Urinary bladder (tissue), 3 donors: ENCODE measurements at regions not wholly inside any gene's neighbourhood (a gene's known extent, or its start where the extent isn't known, plus 50 kb on each side); places are given as distances from the start of the nearest gene placed in this dataset.

Experiments
- DNase-seq: peaks from one replicate; pipeline ENCODE4 v3.0.0-alpha.2; 2015; ENCODE audit errors: extremely low spot score
- H3K27ac ChIP-seq: one replicate; pipeline ENCODE4 v1.5.1; 2013; ENCODE audit warnings: low read depth, mild to moderate bottlenecking, moderate library complexity
- H3K36me3 ChIP-seq: one replicate; pipeline ENCODE4 v1.6.1; 2013; ENCODE audit warnings: mild to moderate bottlenecking, moderate library complexity; ENCODE audit not compliant: insufficient read depth
- H3K4me1 ChIP-seq: one replicate; pipeline ENCODE4 v1.6.1; 2013; ENCODE audit warnings: mild to moderate bottlenecking, moderate library complexity; ENCODE audit not compliant: insufficient read depth
- H3K4me3 ChIP-seq: one replicate; pipeline ENCODE4 v1.5.1; 2013; ENCODE audit warnings: low read depth, low read length
- WGBS: extraction: QIAGEN DNeasy Blood & Tissue Kit; methylation state at CpG from one replicate; pipeline ENCODE4 v1.1.7; 2013; 5-methylcytosine and 5-hydroxymethylcytosine counted together
- donor health status: healthy with polysubstance abuse.
- donor health status: healthy.

DNA sequence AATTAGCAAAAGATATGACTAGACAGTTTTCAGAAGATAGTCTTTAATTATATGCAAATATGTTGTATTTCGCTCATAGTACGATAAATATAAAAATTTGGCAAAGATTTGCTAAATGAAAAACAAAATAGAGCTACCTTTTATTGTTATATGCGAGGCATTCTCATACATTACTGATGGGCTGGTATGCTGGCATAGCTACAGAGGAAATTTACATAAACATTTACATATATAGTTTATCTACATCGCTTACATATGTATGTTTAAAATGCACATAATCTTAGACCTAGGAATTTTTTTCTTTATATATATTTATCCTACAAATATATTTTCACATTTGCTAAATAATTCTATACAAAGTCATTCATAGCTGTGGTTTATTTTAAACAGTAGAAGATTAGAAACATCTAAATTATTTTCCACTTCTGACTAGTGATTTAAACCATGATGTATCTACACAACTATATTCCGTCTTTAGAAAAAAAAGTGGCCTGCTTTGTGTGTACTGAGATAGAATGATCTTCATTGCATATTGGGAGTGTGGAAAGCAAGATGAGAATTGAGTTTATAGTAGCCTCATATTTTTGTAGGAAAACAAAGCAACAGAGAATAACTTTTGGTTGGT is 1345.0 kb upstream of the SLC10A2 start:
- H3K4me1 ChIP-seq, result no peaks in the 10 kb centered on the region
- H3K36me3 ChIP-seq, result no peaks in the 10 kb centered on the region
- H3K4me3 ChIP-seq, result no peak overlapping the region
- WGBS, result 76% methylated on average over 5 of the region's 5 CpGs
- no peak overlapping the region for H3K27ac ChIP-seq
- no peak for DNase-seq

- Histone ChIP-seq H3K36me3 (no peaks in the 10 kb centered on the region), H3K27ac (no peak overlapping the region), H3K4me3 (no peak overlapping the region), H3K4me1 (no peaks in the 10 kb centered on the region)
- WGBS, result 46% methylated on average over 1 of the region's 1 CpG
- no peak for DNase-seq
These were observed 1342.5 kb upstream of the SLC10A2 start for GRCh38 chr13:104408733-104409132.

DNA sequence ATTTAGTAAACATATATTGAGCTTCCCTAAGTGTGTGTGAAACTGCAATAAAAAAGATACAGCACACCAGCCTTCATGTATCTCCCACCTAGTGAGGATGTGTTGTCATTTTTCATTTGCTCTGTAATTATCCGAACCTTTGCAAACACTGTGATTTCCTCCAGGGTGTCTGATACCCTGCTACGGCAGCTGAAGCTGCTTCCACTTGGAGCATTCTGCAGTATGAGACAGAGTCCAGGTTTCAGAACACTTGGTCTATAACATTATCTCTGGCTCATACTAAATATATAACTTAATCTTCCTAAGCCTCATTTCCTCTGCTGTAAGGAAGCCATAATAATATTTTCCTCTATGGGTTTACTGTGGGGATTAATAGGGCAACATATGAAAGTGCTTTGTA is 1338.1 kb upstream of the SLC10A2 start:
- 48% methylated on average over 2 of the region's 2 CpGs for WGBS
- H3K4me3 ChIP-seq, result no peak overlapping the region
- no peak overlapping the region for H3K27ac ChIP-seq
- H3K36me3 ChIP-seq, result no peaks in the 10 kb centered on the region
- no peak for DNase-seq
- H3K4me1 ChIP-seq, result no peaks in the 10 kb centered on the region

GRCh38 chr13:104389691-104390090 is 1323.5 kb upstream of the SLC10A2 start:
- Histone ChIP-seq H3K4me1 (no peaks in the 10 kb centered on the region), H3K27ac (no peak overlapping the region), H3K36me3 (no peaks in the 10 kb centered on the region), H3K4me3 (no peak overlapping the region)
- WGBS, result 42% methylated on average over 2 of the region's 2 CpGs
- DNase-seq, result no peak

DNA sequence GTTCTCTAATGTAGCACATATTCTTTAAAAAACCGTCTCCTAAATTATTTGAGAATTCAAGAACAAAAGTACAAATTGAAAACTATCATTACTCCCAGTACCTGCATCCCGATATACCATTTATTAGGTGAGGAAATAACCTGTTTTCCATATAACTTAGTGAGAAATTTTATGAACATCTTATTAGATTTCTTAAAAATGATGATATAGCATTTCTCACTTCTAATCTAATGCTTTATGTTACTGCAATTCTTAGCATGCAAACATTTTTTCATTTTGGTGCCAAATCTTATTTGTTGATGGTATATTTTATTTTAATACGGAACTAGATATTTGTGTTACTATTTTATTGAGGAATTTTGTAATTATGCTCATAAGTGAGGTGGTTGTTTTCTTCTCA is 1321.3 kb upstream of the SLC10A2 start:
- WGBS, result 63% methylated on average over 3 of the region's 3 CpGs
- H3K4me1 ChIP-seq, result no peaks in the 10 kb centered on the region
- H3K4me3 ChIP-seq, result no peak overlapping the region
- H3K36me3 ChIP-seq, result no peaks in the 10 kb centered on the region
- no peak for DNase-seq
- no peak overlapping the region for H3K27ac ChIP-seq

DNA sequence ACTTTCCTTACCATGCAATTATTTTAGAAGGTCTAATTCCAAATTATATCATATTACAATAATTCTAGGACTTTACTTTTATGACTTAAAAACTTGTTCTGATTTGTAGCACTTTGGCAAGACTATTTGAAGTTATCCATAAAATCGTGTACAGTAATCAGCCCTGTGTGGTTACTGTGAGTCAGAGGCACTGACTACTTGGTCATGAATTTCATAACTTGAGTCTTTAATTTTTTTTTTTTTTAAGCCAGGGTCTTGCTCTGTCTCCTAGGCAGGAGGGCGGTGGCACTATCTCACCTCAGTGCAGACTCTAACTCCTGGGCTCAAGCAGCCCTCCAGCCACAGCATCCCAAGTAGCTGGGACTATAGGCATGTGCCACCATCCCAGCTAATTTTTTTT is 1319.2 kb upstream of the SLC10A2 start:
- H3K27ac ChIP-seq, result no peak overlapping the region
- DNase-seq, result no peak
- H3K4me3 ChIP-seq, result no peak overlapping the region
- no peaks in the 10 kb centered on the region for H3K4me1 ChIP-seq
- 63% methylated on average over 2 of the region's 2 CpGs for WGBS
- no peaks in the 10 kb centered on the region for H3K36me3 ChIP-seq

DNA sequence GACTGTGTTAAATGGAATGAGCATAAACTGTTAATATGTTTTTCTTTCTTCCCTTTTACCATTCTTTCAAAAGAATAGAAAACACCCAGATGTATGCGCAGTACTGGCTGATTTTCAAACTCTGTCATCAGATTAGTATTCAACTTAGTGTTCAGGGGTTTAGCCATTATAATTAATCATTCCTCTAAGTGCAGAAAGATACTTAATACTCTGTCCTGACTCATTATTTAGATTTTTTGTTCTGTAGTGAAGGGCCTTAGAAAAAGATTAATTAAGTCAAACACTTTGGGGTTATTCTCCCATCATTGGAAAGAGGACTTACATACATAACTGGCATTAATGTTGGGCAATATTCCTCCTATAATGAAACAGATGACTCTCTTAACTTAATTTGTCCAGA is 1316.7 kb upstream of the SLC10A2 start:
- Histone ChIP-seq H3K27ac (no peak overlapping the region), H3K4me1 (no peaks in the 10 kb centered on the region), H3K4me3 (no peak overlapping the region), H3K36me3 (no peaks in the 10 kb centered on the region)
- 79% methylated on average over 1 of the region's 1 CpG for WGBS
- no peak for DNase-seq

GRCh38 chr13:104376588-104376987 is 1310.4 kb upstream of the SLC10A2 start:
- H3K4me1 ChIP-seq, result no peaks in the 10 kb centered on the region
- no peak for DNase-seq
- H3K4me3 ChIP-seq, result no peak overlapping the region
- 94% methylated on average over 1 of the region's 1 CpG for WGBS
- no peak overlapping the region for H3K27ac ChIP-seq
- H3K36me3 ChIP-seq, result no peaks in the 10 kb centered on the region

GRCh38 chr13:104375614-104376013 is 1309.4 kb upstream of the SLC10A2 start:
- Histone ChIP-seq H3K27ac (no peak overlapping the region), H3K4me1 (no peaks in the 10 kb centered on the region), H3K36me3 (no peaks in the 10 kb centered on the region), H3K4me3 (no peak overlapping the region)
- 75% methylated on average over 1 of the region's 1 CpG for WGBS
- DNase-seq, result no peak

GRCh38 chr13:104372095-104372655 is 1306.0 kb upstream of the SLC10A2 start:
- H3K4me1 ChIP-seq, result no peaks in the 10 kb centered on the region
- DNase-seq, result no peak
- no peaks in the 10 kb centered on the region for H3K36me3 ChIP-seq
- WGBS, result 35% methylated on average over 6 of the region's 6 CpGs
- no peak overlapping the region for H3K27ac ChIP-seq
- no peak overlapping the region for H3K4me3 ChIP-seq

DNA sequence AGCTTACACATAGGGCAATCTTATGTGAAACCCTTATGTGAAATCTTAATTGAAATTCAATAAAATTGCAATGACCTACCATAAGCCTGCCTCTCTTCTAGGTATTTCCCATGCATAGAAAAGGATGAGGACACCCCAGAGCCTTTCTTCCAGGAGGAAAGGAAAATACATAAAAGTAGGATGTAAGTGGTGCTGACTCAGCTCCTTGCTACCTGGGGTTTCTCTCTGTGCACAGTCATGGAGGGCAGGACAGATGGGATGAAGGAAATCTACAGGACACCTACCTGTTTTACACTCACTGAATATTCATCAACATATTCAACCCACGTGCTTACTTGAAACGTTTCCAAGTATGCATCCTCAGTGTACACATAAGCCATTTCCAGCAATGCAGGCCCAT is 1299.2 kb upstream of the SLC10A2 start:
- WGBS, result 82% methylated on average over 2 of the region's 2 CpGs
- no peak for DNase-seq
- Histone ChIP-seq H3K4me1 (no peaks in the 10 kb centered on the region), H3K36me3 (no peaks in the 10 kb centered on the region), H3K4me3 (no peak overlapping the region), H3K27ac (no peak overlapping the region)

GRCh38 chr13:104357672-104358354 is 1291.6 kb upstream of the SLC10A2 start:
- DNase-seq, result no peak
- Histone ChIP-seq H3K36me3 (no peaks in the 10 kb centered on the region), H3K4me1 (no peaks in the 10 kb centered on the region), H3K4me3 (no peak overlapping the region), H3K27ac (no peak overlapping the region)
- 62% methylated on average over 9 of the region's 9 CpGs for WGBS

DNA sequence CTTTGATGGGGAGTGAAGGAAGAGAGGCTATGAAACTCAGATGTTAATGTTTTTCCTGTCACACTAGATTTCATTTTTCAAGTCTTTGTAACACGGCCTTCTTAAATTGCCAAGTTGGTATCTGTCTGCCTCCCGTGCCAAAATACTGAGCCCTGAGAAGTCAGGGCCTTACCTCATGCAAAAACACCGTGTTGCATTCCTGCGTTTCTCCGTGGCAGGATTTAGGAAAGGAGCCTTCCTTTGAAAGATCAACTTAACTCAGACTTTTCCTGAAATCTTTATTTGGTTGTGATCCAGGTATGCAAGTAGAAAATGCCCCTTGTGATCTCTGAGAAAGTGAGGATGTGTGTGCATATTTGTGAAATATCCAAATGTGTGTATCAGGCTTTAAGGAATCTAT is 1291.0 kb upstream of the SLC10A2 start:
- WGBS, result 34% methylated on average over 5 of the region's 5 CpGs
- DNase-seq, result no peak
- Histone ChIP-seq H3K27ac (no peak overlapping the region), H3K4me1 (no peaks in the 10 kb centered on the region), H3K4me3 (no peak overlapping the region), H3K36me3 (no peaks in the 10 kb centered on the region)

DNA sequence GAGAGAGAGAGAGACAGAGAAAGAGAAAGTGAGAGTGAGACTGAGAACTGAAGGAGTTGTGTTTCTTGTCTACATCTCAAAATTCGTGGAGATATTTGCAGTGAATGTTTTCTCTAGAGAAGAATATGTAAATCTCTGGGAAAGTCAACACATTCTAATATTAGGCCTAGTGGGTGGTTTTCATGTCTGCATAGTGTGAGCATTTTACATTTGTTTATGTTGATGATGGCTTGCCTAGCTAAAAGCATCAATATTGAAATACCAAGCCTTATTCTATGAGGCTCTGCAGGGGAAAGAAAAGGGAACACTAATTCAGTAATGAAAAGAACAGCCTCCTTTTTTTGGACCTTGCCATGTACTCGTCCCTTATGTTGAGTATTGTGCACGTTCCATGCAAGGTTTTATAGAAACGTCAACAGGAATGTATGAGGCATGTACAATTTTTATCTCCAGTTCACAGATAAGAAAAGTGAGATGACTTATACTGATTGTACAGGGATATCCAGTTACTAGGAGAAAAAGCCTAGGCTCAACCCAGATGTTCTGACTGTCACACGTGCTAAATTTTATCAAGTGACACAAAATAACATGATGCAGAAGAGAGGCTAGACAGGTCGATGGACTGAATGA is 1288.9 kb upstream of the SLC10A2 start:
- WGBS, result 42% methylated on average over 6 of the region's 6 CpGs
- DNase-seq, result no peak
- Histone ChIP-seq H3K36me3 (no peaks in the 10 kb centered on the region), H3K4me3 (no peak overlapping the region), H3K4me1 (no peaks in the 10 kb centered on the region), H3K27ac (no peak overlapping the region)
